Activated CD8-positive, alpha-beta T cell treated with anti-CD3 and anti-CD28 coated beads for 36 hours (primary cell): ENCODE measurements at regions not wholly inside any gene's neighbourhood (a gene's known extent, or its start where the extent isn't known, plus 50 kb on each side); places are given as distances from the start of the nearest gene placed in this dataset.
A peak's percentile ranks its signal among the peaks of the same experiment; 100 is the strongest.
"Not testable (repeated sequence)": the region's sequence is repeated elsewhere in the genome, so short reads cannot be mapped to it uniquely, and the experiment has no call there.

Experiments used
- ATAC-seq: fragments of 200-7000 bp; cut with Tn5 transposase; one replicate; pipeline ENCODE4 v1.10.0; 2021; ENCODE audit warnings: mild to moderate bottlenecking, moderate library complexity
- CTCF ChIA-PET: fragments of 350-600 bp; sonication (Branson Sonifier 250); formaldehyde crosslinking; loops from one replicate; lab custom pipeline; 2021; ENCODE audit warnings: antibody characterized with exemption; lab: Charles Lee
- POLR2A ChIA-PET: fragments of 350-600 bp; sonication (Branson Sonifier 250); formaldehyde crosslinking; loops from one replicate; lab custom pipeline; 2021; ENCODE audit warnings: antibody characterized with exemption; lab: Charles Lee
- DNase-seq: peaks from one replicate; pipeline ENCODE4 v3.0.0-alpha.2; 2020
- H3K27ac Mint-ChIP-seq: one replicate; pipeline ENCODE4 v1.8.0; 2021; ENCODE audit warnings: mild to moderate bottlenecking, mixed read lengths
- H3K27me3 Mint-ChIP-seq: one replicate; pipeline ENCODE4 v1.8.0; 2021; ENCODE audit warnings: mixed read lengths
- H3K36me3 Mint-ChIP-seq: one replicate; pipeline ENCODE4 v1.8.0; 2021; ENCODE audit warnings: low read depth, mixed read lengths
- H3K4me1 Mint-ChIP-seq: one replicate; pipeline ENCODE4 v1.8.0; 2021; ENCODE audit warnings: low read depth, mixed read lengths
- H3K4me3 Mint-ChIP-seq: one replicate; pipeline ENCODE4 v1.8.0; 2021; ENCODE audit warnings: mild to moderate bottlenecking, moderate library complexity, mixed read lengths
- H3K9me3 Mint-ChIP-seq: one replicate; pipeline ENCODE4 v1.8.0; 2021; ENCODE audit warnings: mixed read lengths
- CTCF ChIP-seq: fragments of 200-600 bp; IDR thresholded peaks from one replicate; pipeline ENCODE4 v1.8.0; 2022; ENCODE audit warnings: antibody characterized with exemption, mild to moderate bottlenecking
- intact Hi-C: fragments of 100-400 bp; cut with micrococcal nuclease; formaldehyde crosslinking; loops from one replicate; pipeline ENCODE4 v1.10.0; 2022

DNA sequence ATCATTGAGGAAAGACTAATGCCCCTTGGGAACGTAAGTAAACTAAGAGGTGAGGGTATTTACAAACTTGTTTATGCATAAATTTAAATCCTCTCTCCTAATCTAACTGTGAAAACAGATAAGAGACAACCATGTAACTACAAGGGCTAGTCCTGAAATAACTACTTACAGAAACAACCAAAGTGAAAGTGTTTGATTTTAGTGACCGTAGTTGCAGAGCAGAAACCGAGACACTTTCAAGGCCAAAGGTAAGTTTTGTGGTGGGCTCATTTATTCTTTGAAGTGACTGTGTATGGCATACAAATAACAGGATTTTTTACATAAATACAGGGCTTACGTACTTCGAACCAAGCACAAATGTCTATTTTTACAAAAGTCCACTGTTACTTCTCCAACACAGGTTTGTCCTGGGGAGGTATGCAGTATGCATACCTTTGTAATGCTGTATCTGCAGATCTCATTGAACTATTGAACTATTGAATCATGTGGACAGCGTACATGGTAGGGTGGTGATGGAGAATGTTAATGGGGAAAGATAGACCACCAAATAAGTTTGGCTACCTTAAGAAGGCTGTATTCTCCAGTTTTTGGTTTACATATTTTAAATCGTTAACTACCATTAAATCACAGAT lies 99.6 kb upstream of the RBMS3 start:
- no peaks in the 10 kb centered on the region for H3K27me3 Mint-ChIP-seq
- ChIA-PET CTCF (no interaction called here), POLR2A (no interaction called here)
- no peaks in the 10 kb centered on the region for H3K36me3 Mint-ChIP-seq
- H3K27ac Mint-ChIP-seq: no peak overlapping the region
- DNase-seq (no peak), ATAC-seq (no peak)
- H3K9me3 Mint-ChIP-seq: no peaks in the 10 kb centered on the region
- intact Hi-C loops: no loop called here
- peaks cover 13% of the 10 kb centered on the region for H3K4me1 Mint-ChIP-seq
- no peak for TF ChIP-seq CTCF
- H3K4me3 Mint-ChIP-seq: no peak overlapping the region

- DNase-seq: no peak
- intact Hi-C loops: no loop called here
- peaks cover 14% of the 10 kb centered on the region for H3K4me1 Mint-ChIP-seq
- no peak for ATAC-seq
- H3K36me3 Mint-ChIP-seq: no peaks in the 10 kb centered on the region
- H3K9me3 Mint-ChIP-seq: no peaks in the 10 kb centered on the region
- TF ChIP-seq CTCF: no peak
- H3K4me3 Mint-ChIP-seq: no peak overlapping the region
- ChIA-PET CTCF (no interaction called here), POLR2A (no interaction called here)
- no peak overlapping the region for H3K27ac Mint-ChIP-seq
- no peaks in the 10 kb centered on the region for H3K27me3 Mint-ChIP-seq
These were observed 99.0 kb upstream of the RBMS3 start for GRCh38 chr3:29181872-29182271.

- H3K36me3 Mint-ChIP-seq, H3K27me3 Mint-ChIP-seq, H3K4me3 Mint-ChIP-seq, DNase-seq, POLR2A ChIA-PET, ATAC-seq, H3K9me3 Mint-ChIP-seq, intact Hi-C loops, CTCF ChIA-PET: not testable (repeated sequence)
- Mint-ChIP-seq H3K4me1 (peaks cover 17% of the 10 kb centered on the region), H3K27ac (peak overlapping the region; percentile 76)
These were observed 98.0 kb upstream of the RBMS3 start for GRCh38 chr3:29182828-29183227.

DNA sequence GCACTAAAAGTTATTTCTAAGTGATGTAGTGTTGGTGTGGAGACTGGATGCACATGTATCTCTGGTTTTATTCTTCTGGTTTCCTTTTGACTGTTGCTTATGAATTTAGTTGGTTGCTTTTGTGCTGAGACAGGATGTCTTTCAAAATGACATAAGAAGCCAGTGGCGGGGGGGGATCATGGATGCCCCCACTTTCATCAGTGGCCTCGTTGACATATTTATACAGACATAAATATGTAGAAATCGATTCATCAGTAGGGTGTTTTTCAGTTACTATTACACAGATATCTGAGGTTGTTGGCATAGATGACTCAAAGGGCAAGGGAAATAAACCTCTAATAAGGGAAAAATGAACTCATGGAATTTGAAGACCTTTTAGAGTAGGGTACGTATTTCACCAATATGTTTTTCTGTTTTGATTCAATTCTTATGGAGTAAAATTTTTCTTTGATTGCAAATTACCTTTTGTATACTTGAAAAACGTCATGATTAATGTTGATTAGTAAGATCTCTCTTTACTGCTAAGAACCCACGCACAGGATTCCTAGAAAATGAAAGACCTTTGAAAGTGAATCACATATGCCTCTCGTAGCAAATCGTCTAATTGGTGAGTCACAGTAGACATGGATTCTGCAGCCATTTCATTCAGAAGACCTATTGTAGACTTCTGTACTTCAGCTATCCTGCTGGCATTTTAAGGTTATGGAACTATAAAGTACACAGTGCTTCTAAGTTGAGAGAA lies 97.4 kb upstream of the RBMS3 start:
- peak; percentile 73 for DNase-seq
- intact Hi-C loops: no loop called here
- Mint-ChIP-seq H3K4me1 (peaks cover 17% of the 10 kb centered on the region), H3K9me3 (no peaks in the 10 kb centered on the region), H3K36me3 (no peaks in the 10 kb centered on the region), H3K27ac (peak overlapping the region; percentile 76), H3K27me3 (no peaks in the 10 kb centered on the region), H3K4me3 (no peak overlapping the region)
- POLR2A ChIA-PET: no interaction called here
- CTCF ChIA-PET: no interaction called here
- ATAC-seq: peak; percentile 75
- no peak for TF ChIP-seq CTCF

DNA sequence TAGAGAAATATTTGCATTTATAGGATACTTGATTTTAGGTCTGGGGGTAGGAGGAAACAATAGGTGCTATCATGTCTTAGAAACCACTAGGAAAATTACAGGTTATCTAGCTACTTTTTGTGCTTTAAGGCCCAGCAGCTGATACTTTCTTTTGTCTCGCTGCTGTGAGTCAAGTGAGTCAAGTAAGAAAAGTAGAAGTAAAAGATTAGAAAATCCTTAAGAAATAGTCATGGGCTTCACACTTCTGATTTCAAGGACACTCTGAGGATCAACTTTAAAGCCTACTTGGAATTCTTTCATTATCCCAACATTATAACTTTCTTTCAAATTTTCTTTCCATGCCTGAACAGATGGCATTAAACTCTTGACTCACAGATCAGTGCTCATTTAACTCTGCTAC lies 95.2 kb upstream of the RBMS3 start:
- ChIA-PET CTCF (interaction anchor here (1.4 to 1.6 kb wide), 2 partner anchors 9 to 15 kb away, joined by 3 to 4 read pairs; no protein-coding TSS in a partner anchor), POLR2A (no interaction called here)
- Mint-ChIP-seq H3K36me3 (no peaks in the 10 kb centered on the region), H3K4me3 (no peak overlapping the region), H3K4me1 (peaks cover 17% of the 10 kb centered on the region), H3K27ac (no peak overlapping the region), H3K9me3 (peaks cover 3% of the 10 kb centered on the region), H3K27me3 (no peaks in the 10 kb centered on the region)
- no peak for TF ChIP-seq CTCF
- intact Hi-C loops: no loop called here
- ATAC-seq (no peak), DNase-seq (no peak)
